K562 (cell line): ENCODE measurements at regions not wholly inside any gene's neighbourhood (a gene's known extent, or its start where the extent isn't known, plus 50 kb on each side); places are given as distances from the start of the nearest gene placed in this dataset.

Experiments
- ATAC-seq: fragments of 200-7000 bp; cut with Tn5 transposase; 3 replicates; pipeline ENCODE4 v1.9.1; 2020; ENCODE audit warnings: moderate library complexity
- BruUV-seq: library from RNA; stranded (reverse); fragments of 400-500 nt; replicated peaks from 2 replicates; lab custom pipeline; 2021; lab: Mats Ljungman, UMichigan
- CTCF ChIA-PET: fragments of 300-600 bp; formaldehyde crosslinking; extraction: SDS; loops from one replicate; lab custom pipeline; 2021; ENCODE audit warnings: low intra/inter-chr PET ratio; lab: Yijun Ruan, JAX
- POLR2A ChIA-PET: fragments of 300-600, 350-650 bp; sonication (Branson Sonifier 250); formaldehyde crosslinking; extraction: SDS; loops from one replicate; lab custom pipeline; 2021; ENCODE audit warnings: antibody characterized with exemption, inconsistent platforms; lab: Yijun Ruan, JAX
- DNase-seq, 4 experiments: peaks; one replicate each; pipeline versions ENCODE4 v3.0.0 to v3.0.0-alpha.2; 2011 to 2018; ENCODE audit warnings: low spot score in 3 of 4, mixed read lengths in 3 of 4; ENCODE audit errors: extremely low read depth in 1 of 4
- FAIRE-seq: peaks from 2 replicates; lab custom pipeline; 2011; peaks lifted over from hg19 to GRCh38; lab: Jason Lieb, UNC
- H2AFZ ChIP-seq: 2 replicates; pipeline ENCODE4 v1.6.0; 2011; ENCODE audit warnings: low read depth, low read length, control low read depth, inconsistent platforms
- H3K27ac ChIP-seq: fragments of 200-600 bp; 3 replicates; pipeline ENCODE4 v1.8.0; 2011; ENCODE audit warnings: low read depth, mild to moderate bottlenecking, control low read depth, inconsistent platforms, low read length, moderate library complexity, mixed read lengths; ENCODE audit errors: extremely low read depth
- H3K27me3 ChIP-seq, 2 experiments: fragments of 300-600 bp in 1 of 2; 2 replicates in 1 of 2; 3 replicates in 1 of 2; pipeline versions ENCODE4 v1.6.0 to v1.8.0; 2011; ENCODE audit warnings: inconsistent platforms in 2 of 2, low read length in 2 of 2, mild to moderate bottlenecking in 1 of 2, mixed read lengths in 1 of 2, moderate library complexity in 1 of 2; ENCODE audit not compliant: control insufficient read depth in 2 of 2, insufficient read depth in 2 of 2
- H3K36me3 ChIP-seq: fragments of 300-600 bp; 3 replicates; pipeline ENCODE4 v1.8.0; 2011; ENCODE audit warnings: mild to moderate bottlenecking, low read length, inconsistent platforms; ENCODE audit not compliant: control insufficient read depth, insufficient read depth
- H3K4me1 ChIP-seq, 2 experiments: fragments of 200-600 bp in 1 of 2; replicated peaks in 1 of 2; 2 replicates in 1 of 2; 3 replicates in 1 of 2; pipeline versions ENCODE4 v1.5.1 to v1.8.0; 2011; ENCODE audit warnings: inconsistent platforms in 2 of 2, low read length in 2 of 2, mild to moderate bottlenecking in 1 of 2, mixed read lengths in 1 of 2, moderate library complexity in 1 of 2; ENCODE audit not compliant: control insufficient read depth in 2 of 2, insufficient read depth in 2 of 2
- H3K4me2 ChIP-seq: 2 replicates; pipeline ENCODE4 v1.6.1; 2011; ENCODE audit warnings: low read length, control low read depth, inconsistent platforms, mixed read lengths; ENCODE audit not compliant: insufficient read depth
- H3K4me3 ChIP-seq: fragments of 200-600 bp; sonication (generic), shearing (Covaris generic); 2 replicates; pipeline ENCODE4 v1.5.1; 2016; ENCODE audit warnings: control low read depth, inconsistent platforms
- H3K79me2 ChIP-seq: fragments of 200-600 bp; 3 replicates; pipeline ENCODE4 v1.8.0; 2011; ENCODE audit warnings: low read length, inconsistent platforms; ENCODE audit not compliant: control insufficient read depth, insufficient read depth
- H3K9ac ChIP-seq, 2 experiments: 2 replicates each; pipeline versions ENCODE4 v1.6.0 to v1.6.1; 2011; ENCODE audit warnings: low read depth in 2 of 2, low read length in 2 of 2, control low read depth in 1 of 2, inconsistent platforms in 1 of 2, mild to moderate bottlenecking in 1 of 2, mixed read lengths in 1 of 2; ENCODE audit not compliant: insufficient read depth in 1 of 2
- H3K9me1 ChIP-seq: one replicate; pipeline ENCODE4 v1.6.0; 2011; ENCODE audit warnings: inconsistent platforms, mild to moderate bottlenecking, low read length, moderate library complexity; ENCODE audit not compliant: control insufficient read depth, insufficient read depth
- H3K9me3 ChIP-seq: replicated peaks from 2 replicates; pipeline ENCODE4 v1.5.1; 2011; ENCODE audit warnings: low read depth, low read length, inconsistent platforms; ENCODE audit not compliant: control insufficient read depth, insufficient read depth
- H4K20me1 ChIP-seq: replicated peaks from 2 replicates; pipeline ENCODE4 v1.6.1; 2011; ENCODE audit warnings: low read length, inconsistent platforms, mixed read lengths; ENCODE audit not compliant: control insufficient read depth, insufficient read depth
- CBX2 ChIP-seq: fragments of 200-600 bp; sonication (generic); IDR thresholded peaks from one replicate; pipeline ENCODE4 v1.6.1; 2012; ENCODE audit warnings: mild to moderate bottlenecking, low read length, inconsistent platforms; ENCODE audit not compliant: insufficient read depth, poor library complexity, severe bottlenecking
- ETV5 ChIP-seq: sonication (generic); formaldehyde crosslinking; IDR thresholded peaks from 2 replicates; pipeline ENCODE4 v1.4.0; 2020; ENCODE audit warnings: low read depth, mild to moderate bottlenecking, missing genetic modification reagents
- GABPA ChIP-seq: fragments of 200-800 bp; sonication (Bioruptor generic); conservative IDR thresholded peaks from 2 replicates; pipeline ENCODE4 v1.6.1; 2016; ENCODE audit warnings: low read depth, missing genetic modification characterization, missing compliant biosample characterization
- NCOR1 ChIP-seq: fragments of 450-650 bp; IDR thresholded peaks from 2 replicates; pipeline ENCODE4 v1.6.1; 2016; ENCODE audit warnings: mild to moderate bottlenecking, moderate library complexity
- RFX5 ChIP-seq: IDR thresholded peaks from 2 replicates; pipeline ENCODE4 v1.6.1; 2011; ENCODE audit warnings: low read depth, mild to moderate bottlenecking, improper control_type of control experiment, low read length
- THAP7 ChIP-seq: fragments of 250-450 bp; sonication (Bioruptor Pico); IDR thresholded peaks from 2 replicates; pipeline ENCODE4 v1.5.0; 2021
- ZNF512 ChIP-seq: IDR thresholded peaks from 2 replicates; pipeline ENCODE4 v1.6.1; 2016; ENCODE audit warnings: missing genetic modification characterization, missing compliant biosample characterization
- WGBS: fragments of 100-300 bp; shearing (Covaris generic); methylation state at CpG from one replicate; pipeline ENCODE4 v1.1.6; 2016; ENCODE audit warnings: low coverage, mixed read lengths; ENCODE audit not compliant: insufficient coverage; ENCODE audit errors: missing lambda C conversion rate; 5-methylcytosine and 5-hydroxymethylcytosine counted together
- in situ Hi-C: fragments of 300-500 bp; cut with MboI; formaldehyde crosslinking; loops from 4 replicates; pipeline ENCODE4 v1.15.0; 2018; ENCODE audit warnings: inconsistent platforms, mixed read lengths
- intact Hi-C: fragments of 100-400 bp; cut with micrococcal nuclease; formaldehyde crosslinking; loops from 2 replicates; pipeline ENCODE4 v1.14.2; 2022

- WGBS, result 5% methylated on average over 3 of the region's 3 CpGs
- TF ChIP-seq RFX5 (no peak), ETV5 (CRISPR knock-in tag) (no peak), GABPA (tag) (no peak), CBX2 (no peak), ZNF512 (no peak), THAP7 (CRISPR knock-in tag) (no peak), NCOR1 (no peak)
- Histone ChIP-seq H3K4me1 (no peaks in the 10 kb centered on the region), H3K4me2 (no peak overlapping the region), H3K36me3 (no peaks in the 10 kb centered on the region), H3K4me3 (no peak overlapping the region), H3K9me1 (no peaks in the 10 kb centered on the region), H3K27ac (no peak overlapping the region), H3K79me2 (no peaks in the 10 kb centered on the region), H3K9ac (no peak overlapping the region), H3K9me3 (no peaks in the 10 kb centered on the region), H2AFZ (no peak overlapping the region), H3K27me3 (peaks cover 0 to 5% of the 10 kb centered on the region in 2 experiments; a peak in 1 of 5 replicates), H4K20me1 (no peaks in the 10 kb centered on the region)
- ChIA-PET CTCF (no interaction called here), POLR2A (interaction anchor here (0.8 kb wide), 1 partner anchor 11 kb away, joined by 3 read pairs; no protein-coding TSS in a partner anchor)
- no TSS peak for BruUV-seq
- in situ Hi-C loops, result no loop called here
- DNase-seq, result no peak
- no peak for FAIRE-seq
- no peak for ATAC-seq
- intact Hi-C loops, result loop anchor here (10.0 kb wide), 1 partner anchor 139 kb away; no protein-coding TSS in a partner anchor
These were observed 192.9 kb downstream of the EVX1 start for GRCh38 chr7:27435461-27435860.
